Esophagus muscularis mucosa (tissue), 4 donors: ENCODE measurements at regions not wholly inside any gene's neighbourhood (a gene's known extent, or its start where the extent isn't known, plus 50 kb on each side); places are given as distances from the start of the nearest gene placed in this dataset.
"Not testable (repeated sequence)": the region's sequence is repeated elsewhere in the genome, so short reads cannot be mapped to it uniquely, and the experiment has no call there.

Experiments used
- DNase-seq: peaks from one replicate; pipeline ENCODE4 v3.0.0-alpha.2; 2017; ENCODE audit errors: extremely low spot score
- H3K27ac ChIP-seq, 4 donors: fragments of 200-600 bp; sonication (generic); replicated peaks in 1 of 4; 1 replicate in 3 of 4; 2 replicates in 1 of 4; pipeline ENCODE4 v1.5.1; 2016 to 2019; ENCODE audit warnings: mild to moderate bottlenecking in 1 of 4
- H3K27me3 ChIP-seq, 4 donors: fragments of 200-600 bp; sonication (generic); one replicate each; pipeline versions ENCODE4 v1.5.1 to v1.6.0; 2016 to 2019
- H3K36me3 ChIP-seq, 4 donors: fragments of 200-600 bp; sonication (generic); one replicate each; pipeline ENCODE4 v1.5.1; 2016 to 2019
- H3K4me1 ChIP-seq, 4 donors: fragments of 200-600 bp; sonication (generic); one replicate each; pipeline ENCODE4 v1.5.1; 2016 to 2019
- H3K4me3 ChIP-seq, 4 donors: fragments of 200-600 bp; sonication (generic); 1 replicate in 2 of 4; 2 replicates in 2 of 4; pipeline ENCODE4 v1.5.1; 2016 to 2019; ENCODE audit warnings: mild to moderate bottlenecking in 4 of 4, moderate library complexity in 1 of 4
- H3K9me3 ChIP-seq, 4 donors: fragments of 200-600 bp; sonication (generic); 1 replicate in 3 of 4; 2 replicates in 1 of 4; pipeline ENCODE4 v1.5.1; 2016 to 2019
- CTCF ChIP-seq, 3 experiments: fragments of 200-600 bp in 2 of 3; fragments of 450-650 bp in 1 of 3; sonication (generic) in 2 of 3; IDR thresholded peaks; one replicate each; pipeline ENCODE4 v1.5.1; 2017 to 2019; ENCODE audit warnings: antibody characterized with exemption in 3 of 3, mild to moderate bottlenecking in 2 of 3, moderate library complexity in 1 of 3
- EP300 ChIP-seq: sonication (generic); formaldehyde crosslinking; IDR thresholded peaks from one replicate; pipeline ENCODE4 v1.6.1; 2017; ENCODE audit warnings: antibody characterized with exemption
- POLR2A ChIP-seq: fragments of 450-650 bp; IDR thresholded peaks from one replicate; pipeline ENCODE4 v1.6.1; 2017; ENCODE audit warnings: antibody characterized with exemption, moderate library complexity, mild to moderate bottlenecking, low read depth
- POLR2AphosphoS5 ChIP-seq, 2 donors: sonication (generic); formaldehyde crosslinking; IDR thresholded peaks; one replicate each; pipeline ENCODE4 v1.6.1; 2017; ENCODE audit warnings: antibody characterized with exemption in 2 of 2
- WGBS: methylation state at CpG from one replicate; pipeline ENCODE4 v1.1.5; 2018; 5-methylcytosine and 5-hydroxymethylcytosine counted together
- intact Hi-C: fragments of 100-400 bp; cut with DNase I; formaldehyde crosslinking; loops from one replicate; pipeline ENCODE4 v1.15.1; 2023

GRCh38 chr4:114323841-114324240 is 274.8 kb upstream of the UGT8 start:
- no peak for TF ChIP-seq POLR2AphosphoS5 (IDR thresholded peaks at IDR 0.05)
- TF ChIP-seq EP300, result no peak
- TF ChIP-seq CTCF (IDR thresholded peaks at IDR 0.05), result no peak
- TF ChIP-seq POLR2A, result no peak
- H3K9me3 ChIP-seq, result no peaks in the 10 kb centered on the region
- no peaks in the 10 kb centered on the region for H3K27me3 ChIP-seq
- 49% methylated on average over 3 of the region's 3 CpGs for WGBS
- intact Hi-C loops, result no loop called here
- H3K36me3 ChIP-seq, result no peaks in the 10 kb centered on the region
- H3K4me3 ChIP-seq, result no peak overlapping the region
- no peak overlapping the region for H3K27ac ChIP-seq
- H3K4me1 ChIP-seq, result peaks cover 0 to 36% (median 30%) of the 10 kb centered on the region in 4 donors
- no peak for DNase-seq

- H3K4me3 ChIP-seq, result no peak overlapping the region
- intact Hi-C loops, result no loop called here
- no peak for DNase-seq
- no peaks in the 10 kb centered on the region for H3K27me3 ChIP-seq
- 42% methylated on average over 1 of the region's 1 CpG for WGBS
- TF ChIP-seq CTCF (IDR thresholded peaks at IDR 0.05), result no peak
- TF ChIP-seq EP300, result no peak
- no peak for TF ChIP-seq POLR2AphosphoS5 (IDR thresholded peaks at IDR 0.05)
- no peak for TF ChIP-seq POLR2A
- no peaks in the 10 kb centered on the region for H3K36me3 ChIP-seq
- peaks cover 0 to 13% (median 12%) of the 10 kb centered on the region in 4 donors for H3K4me1 ChIP-seq
- H3K27ac ChIP-seq, result no peak overlapping the region
- H3K9me3 ChIP-seq, result no peaks in the 10 kb centered on the region
Observed at GRCh38 chr4:114326358-114326757, 272.2 kb upstream of the UGT8 start.

GRCh38 chr4:114332119-114332518 is 266.5 kb upstream of the UGT8 start:
- 100% methylated on average over 1 of the region's 1 CpG for WGBS
- intact Hi-C loops, result no loop called here
- TF ChIP-seq POLR2A (no peak), POLR2AphosphoS5 (IDR thresholded peaks at IDR 0.05) (no peak), CTCF (IDR thresholded peaks at IDR 0.05) (no peak), EP300 (no peak)
- no peak overlapping the region for H3K4me3 ChIP-seq
- H3K4me1 ChIP-seq, result peaks cover 0 to 5% (median 0%) of the 10 kb centered on the region in 4 donors
- no peaks in the 10 kb centered on the region for H3K27me3 ChIP-seq
- H3K36me3 ChIP-seq, result no peaks in the 10 kb centered on the region
- DNase-seq, result no peak
- no peaks in the 10 kb centered on the region for H3K9me3 ChIP-seq
- no peak overlapping the region for H3K27ac ChIP-seq

- H3K36me3 ChIP-seq, H3K27me3 ChIP-seq, H3K4me1 ChIP-seq, H3K9me3 ChIP-seq, DNase-seq, intact Hi-C loops, H3K27ac ChIP-seq, H3K4me3 ChIP-seq: not testable (repeated sequence)
Observed at GRCh38 chr4:114334363-114334762, 264.2 kb upstream of the UGT8 start.

- intact Hi-C loops, result no loop called here
- DNase-seq, result no peak
- TF ChIP-seq POLR2AphosphoS5 (IDR thresholded peaks at IDR 0.05), result no peak
- no peak for TF ChIP-seq EP300
- TF ChIP-seq POLR2A, result no peak
- TF ChIP-seq CTCF (IDR thresholded peaks at IDR 0.05), result no peak
- Histone ChIP-seq H3K27me3 (no peaks in the 10 kb centered on the region), H3K4me3 (no peak overlapping the region), H3K4me1 (no peaks in the 10 kb centered on the region), H3K27ac (no peak overlapping the region), H3K9me3 (no peaks in the 10 kb centered on the region), H3K36me3 (no peaks in the 10 kb centered on the region)
- 52% methylated on average over 2 of the region's 2 CpGs for WGBS
Observed at GRCh38 chr4:114334884-114335330, 263.7 kb upstream of the UGT8 start.
